ENCODE measurements at regions not wholly inside any gene's neighbourhood (a gene's known extent, or its start where the extent isn't known, plus 50 kb on each side); places are given as distances from the start of the nearest gene placed in this dataset.

- no peak for TF ChIP-seq POLR2AphosphoS5 (IDR thresholded peaks at IDR 0.05)
- TF ChIP-seq, protein P1, sequence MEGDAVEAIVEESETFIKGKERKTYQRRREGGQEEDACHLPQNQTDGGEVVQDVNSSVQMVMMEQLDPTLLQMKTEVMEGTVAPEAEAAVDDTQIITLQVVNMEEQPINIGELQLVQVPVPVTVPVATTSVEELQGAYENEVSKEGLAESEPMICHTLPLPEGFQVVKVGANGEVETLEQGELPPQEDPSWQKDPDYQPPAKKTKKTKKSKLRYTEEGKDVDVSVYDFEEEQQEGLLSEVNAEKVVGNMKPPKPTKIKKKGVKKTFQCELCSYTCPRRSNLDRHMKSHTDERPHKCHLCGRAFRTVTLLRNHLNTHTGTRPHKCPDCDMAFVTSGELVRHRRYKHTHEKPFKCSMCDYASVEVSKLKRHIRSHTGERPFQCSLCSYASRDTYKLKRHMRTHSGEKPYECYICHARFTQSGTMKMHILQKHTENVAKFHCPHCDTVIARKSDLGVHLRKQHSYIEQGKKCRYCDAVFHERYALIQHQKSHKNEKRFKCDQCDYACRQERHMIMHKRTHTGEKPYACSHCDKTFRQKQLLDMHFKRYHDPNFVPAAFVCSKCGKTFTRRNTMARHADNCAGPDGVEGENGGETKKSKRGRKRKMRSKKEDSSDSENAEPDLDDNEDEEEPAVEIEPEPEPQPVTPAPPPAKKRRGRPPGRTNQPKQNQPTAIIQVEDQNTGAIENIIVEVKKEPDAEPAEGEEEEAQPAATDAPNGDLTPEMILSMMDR (IDR thresholded peaks at IDR 0.05): no peak
Observed at GRCh38 chr2:212854116-212854515, 297.3 kb downstream of the IKZF2 start.

Measured in prostate gland (tissue), 2 donors.